Activated CD8-positive, alpha-beta T cell treated with anti-CD3 and anti-CD28 coated beads for 36 hours (primary cell): ENCODE measurements at regions not wholly inside any gene's neighbourhood (a gene's known extent, or its start where the extent isn't known, plus 50 kb on each side); places are given as distances from the start of the nearest gene placed in this dataset.

ENCODE experiments used
- ATAC-seq: fragments of 200-7000 bp; cut with Tn5 transposase; one replicate; pipeline ENCODE4 v1.10.0; 2021; ENCODE audit warnings: mild to moderate bottlenecking, moderate library complexity
- CTCF ChIA-PET: fragments of 350-600 bp; sonication (Branson Sonifier 250); formaldehyde crosslinking; loops from one replicate; lab custom pipeline; 2021; ENCODE audit warnings: antibody characterized with exemption; lab: Charles Lee
- POLR2A ChIA-PET: fragments of 350-600 bp; sonication (Branson Sonifier 250); formaldehyde crosslinking; loops from one replicate; lab custom pipeline; 2021; ENCODE audit warnings: antibody characterized with exemption; lab: Charles Lee
- DNase-seq: peaks from one replicate; pipeline ENCODE4 v3.0.0-alpha.2; 2020
- H3K27ac Mint-ChIP-seq: one replicate; pipeline ENCODE4 v1.8.0; 2021; ENCODE audit warnings: mild to moderate bottlenecking, mixed read lengths
- H3K27me3 Mint-ChIP-seq: one replicate; pipeline ENCODE4 v1.8.0; 2021; ENCODE audit warnings: mixed read lengths
- H3K36me3 Mint-ChIP-seq: one replicate; pipeline ENCODE4 v1.8.0; 2021; ENCODE audit warnings: low read depth, mixed read lengths
- H3K4me1 Mint-ChIP-seq: one replicate; pipeline ENCODE4 v1.8.0; 2021; ENCODE audit warnings: low read depth, mixed read lengths
- H3K4me3 Mint-ChIP-seq: one replicate; pipeline ENCODE4 v1.8.0; 2021; ENCODE audit warnings: mild to moderate bottlenecking, moderate library complexity, mixed read lengths
- H3K9me3 Mint-ChIP-seq: one replicate; pipeline ENCODE4 v1.8.0; 2021; ENCODE audit warnings: mixed read lengths
- intact Hi-C: fragments of 100-400 bp; cut with micrococcal nuclease; formaldehyde crosslinking; loops from one replicate; pipeline ENCODE4 v1.10.0; 2022
- TF ChIP-seq, protein P1 (sequence below): fragments of 200-600 bp; IDR thresholded peaks from one replicate; pipeline ENCODE4 v1.8.0; 2022; ENCODE audit warnings: antibody characterized with exemption, mild to moderate bottlenecking

DNA sequence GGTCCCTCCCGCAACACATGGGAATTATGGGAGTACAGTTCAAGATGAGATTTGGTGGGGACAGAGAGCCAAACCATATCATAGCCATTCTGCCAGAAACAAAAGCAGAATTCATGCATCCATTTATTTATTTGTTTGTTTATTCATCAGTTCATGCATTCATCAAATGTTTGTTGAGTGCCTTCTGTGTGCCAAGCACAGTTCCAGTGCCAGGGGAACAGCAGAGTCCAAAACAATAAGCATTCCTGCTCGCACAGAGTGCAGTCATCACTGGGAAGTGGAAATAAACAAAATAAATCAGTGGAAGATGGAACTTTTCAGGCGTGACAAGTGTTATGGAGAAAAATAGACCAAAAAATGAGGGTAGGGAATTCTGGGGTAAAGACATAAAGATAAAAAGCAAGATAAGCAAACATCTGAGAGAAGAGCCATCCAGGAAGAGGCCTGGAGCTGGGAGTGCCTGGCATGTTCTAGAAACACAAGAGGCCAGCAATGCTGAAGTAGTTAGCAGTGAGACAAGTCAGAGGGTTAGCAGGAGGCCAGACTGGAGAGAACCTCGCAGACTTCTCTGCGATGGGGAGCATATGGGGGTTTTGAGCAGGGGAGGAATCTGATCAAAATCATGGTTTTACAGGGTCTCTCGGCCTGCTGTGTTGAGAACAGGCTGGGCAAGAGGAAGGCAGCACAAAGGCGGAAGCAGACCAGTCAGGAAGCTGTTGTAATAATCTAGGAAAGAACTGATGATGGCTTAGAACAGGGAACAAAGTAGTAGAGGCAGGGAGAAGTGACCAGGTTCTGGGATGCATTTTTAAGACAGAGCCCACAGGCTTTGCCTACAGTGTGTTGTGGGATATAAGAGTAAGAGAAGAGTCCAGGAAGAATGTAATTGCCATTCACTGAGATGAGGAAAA, 113.2 kb downstream of the GLUL start:
- TF ChIP-seq, protein P1, sequence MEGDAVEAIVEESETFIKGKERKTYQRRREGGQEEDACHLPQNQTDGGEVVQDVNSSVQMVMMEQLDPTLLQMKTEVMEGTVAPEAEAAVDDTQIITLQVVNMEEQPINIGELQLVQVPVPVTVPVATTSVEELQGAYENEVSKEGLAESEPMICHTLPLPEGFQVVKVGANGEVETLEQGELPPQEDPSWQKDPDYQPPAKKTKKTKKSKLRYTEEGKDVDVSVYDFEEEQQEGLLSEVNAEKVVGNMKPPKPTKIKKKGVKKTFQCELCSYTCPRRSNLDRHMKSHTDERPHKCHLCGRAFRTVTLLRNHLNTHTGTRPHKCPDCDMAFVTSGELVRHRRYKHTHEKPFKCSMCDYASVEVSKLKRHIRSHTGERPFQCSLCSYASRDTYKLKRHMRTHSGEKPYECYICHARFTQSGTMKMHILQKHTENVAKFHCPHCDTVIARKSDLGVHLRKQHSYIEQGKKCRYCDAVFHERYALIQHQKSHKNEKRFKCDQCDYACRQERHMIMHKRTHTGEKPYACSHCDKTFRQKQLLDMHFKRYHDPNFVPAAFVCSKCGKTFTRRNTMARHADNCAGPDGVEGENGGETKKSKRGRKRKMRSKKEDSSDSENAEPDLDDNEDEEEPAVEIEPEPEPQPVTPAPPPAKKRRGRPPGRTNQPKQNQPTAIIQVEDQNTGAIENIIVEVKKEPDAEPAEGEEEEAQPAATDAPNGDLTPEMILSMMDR, result no peak
- intact Hi-C loops, result no loop called here
- H3K4me3 Mint-ChIP-seq, result no peak overlapping the region
- CTCF ChIA-PET, result no interaction called here
- H3K4me1 Mint-ChIP-seq, result no peaks in the 10 kb centered on the region
- no peak for DNase-seq
- H3K27ac Mint-ChIP-seq, result no peak overlapping the region
- no peaks in the 10 kb centered on the region for H3K36me3 Mint-ChIP-seq
- ATAC-seq, result no peak
- no peaks in the 10 kb centered on the region for H3K27me3 Mint-ChIP-seq
- POLR2A ChIA-PET, result no interaction called here
- no peaks in the 10 kb centered on the region for H3K9me3 Mint-ChIP-seq

DNA sequence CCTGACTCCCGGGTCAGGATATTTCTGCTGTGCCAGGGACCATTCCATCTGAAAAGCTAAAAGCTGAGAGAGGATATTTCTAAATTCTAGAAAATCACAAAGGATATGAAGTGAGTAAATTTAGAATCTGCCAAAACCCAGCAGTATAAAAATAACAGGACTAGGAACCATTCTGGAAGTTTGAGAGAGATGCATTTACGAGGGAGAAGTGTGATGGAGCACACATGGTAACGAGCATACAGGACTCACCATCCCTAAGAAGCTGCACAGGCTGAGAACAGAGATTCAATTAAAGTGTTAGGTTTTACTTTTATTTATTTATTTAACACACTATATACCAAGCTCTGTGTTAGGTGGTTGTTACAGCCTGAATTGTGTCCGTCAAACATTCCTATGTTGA, 116.3 kb downstream of the GLUL start:
- TF ChIP-seq, protein P1, result no peak

DNA sequence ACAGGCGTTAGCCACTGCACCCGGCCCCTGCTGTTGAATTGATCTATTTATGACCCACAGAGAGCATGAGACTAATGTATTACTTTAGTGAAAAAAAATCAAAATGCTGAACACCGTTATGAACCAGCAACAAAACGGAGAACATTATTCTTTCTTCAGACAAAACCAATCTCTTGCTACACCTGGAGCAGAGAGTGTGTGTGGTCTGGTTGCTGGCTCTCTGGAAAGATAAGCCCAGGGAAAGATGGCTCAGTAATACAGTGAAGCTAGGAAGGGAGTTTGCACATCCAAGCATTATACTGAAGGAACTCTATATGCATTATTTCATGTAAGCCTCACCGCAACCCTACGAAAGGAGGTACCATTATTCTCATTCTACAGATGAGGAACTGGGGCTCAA, 117.0 kb downstream of the GLUL start:
- Mint-ChIP-seq H3K9me3 (no peaks in the 10 kb centered on the region), H3K4me1 (peaks cover 4% of the 10 kb centered on the region), H3K27ac (no peak overlapping the region), H3K36me3 (no peaks in the 10 kb centered on the region), H3K27me3 (no peaks in the 10 kb centered on the region), H3K4me3 (no peak overlapping the region)
- ATAC-seq, result no peak
- DNase-seq, result no peak
- CTCF ChIA-PET, result no interaction called here
- POLR2A ChIA-PET, result no interaction called here
- intact Hi-C loops, result no loop called here
- TF ChIP-seq, protein P1, result no peak

More for the DNA sequence above, 116.3 kb downstream of the GLUL start:
- no peaks in the 10 kb centered on the region for H3K27me3 Mint-ChIP-seq
- H3K4me3 Mint-ChIP-seq, result no peak overlapping the region
- no peaks in the 10 kb centered on the region for H3K9me3 Mint-ChIP-seq
- intact Hi-C loops, result no loop called here
- ATAC-seq (no peak), DNase-seq (no peak)
- peaks cover 4% of the 10 kb centered on the region for H3K4me1 Mint-ChIP-seq
- ChIA-PET CTCF (interaction anchor here (1.0 kb wide), 1 partner anchor 132 kb away, joined by 4 read pairs; no protein-coding TSS in a partner anchor), POLR2A (no interaction called here)
- H3K27ac Mint-ChIP-seq, result no peak overlapping the region
- no peaks in the 10 kb centered on the region for H3K36me3 Mint-ChIP-seq

DNA sequence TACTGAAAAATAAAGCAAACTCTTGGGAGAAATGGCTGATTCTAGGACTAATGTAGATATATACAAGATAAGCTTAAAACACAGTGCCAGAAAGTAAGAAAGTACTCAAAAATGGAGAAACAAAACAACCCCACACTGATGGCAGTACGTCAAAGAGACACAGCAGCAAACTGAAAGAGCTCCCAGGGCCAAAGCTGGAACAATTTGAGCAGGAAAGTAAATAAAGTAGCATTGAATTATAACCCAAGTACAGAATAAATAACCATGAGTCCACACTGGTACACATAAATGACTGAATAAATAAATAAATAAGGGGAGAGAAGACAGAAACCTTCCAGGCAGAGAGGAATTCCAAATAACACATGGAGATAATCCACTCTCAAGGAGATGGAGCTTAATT, 120.9 kb downstream of the GLUL start:
- CTCF ChIA-PET, result interaction anchor here (1.3 kb wide), 1 partner anchor 126 kb away, joined by 3 read pairs; no protein-coding TSS in a partner anchor
- Mint-ChIP-seq H3K27me3 (no peaks in the 10 kb centered on the region), H3K4me1 (peaks cover 4% of the 10 kb centered on the region), H3K36me3 (no peaks in the 10 kb centered on the region), H3K4me3 (no peak overlapping the region), H3K27ac (no peak overlapping the region), H3K9me3 (no peaks in the 10 kb centered on the region)
- POLR2A ChIA-PET, result interaction anchor here (0.6 to 0.9 kb wide), 2 partner anchors 71 to 128 kb away, joined by 3 to 5 read pairs; no protein-coding TSS in a partner anchor
- TF ChIP-seq, protein P1, result no peak
- DNase-seq, result no peak
- intact Hi-C loops, result no loop called here
- ATAC-seq, result no peak

DNA sequence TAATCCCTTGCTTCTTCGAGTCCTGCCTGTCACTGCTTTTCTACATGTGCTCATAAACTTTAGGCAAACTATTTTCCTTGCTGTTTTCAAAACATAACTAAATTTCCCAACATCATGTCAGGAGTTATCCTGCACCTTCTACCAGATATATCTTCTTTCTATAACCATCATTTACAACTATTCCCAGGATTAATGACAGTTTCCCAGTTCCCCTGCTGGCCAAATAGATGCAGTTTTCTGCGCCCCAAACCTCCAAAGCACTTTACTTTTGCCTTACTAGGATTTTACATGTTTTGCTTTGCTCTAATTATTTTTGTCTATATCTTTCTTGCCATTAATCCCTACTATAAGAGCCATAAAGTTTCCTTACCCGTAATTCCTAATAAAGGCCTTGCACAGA, 122.5 kb downstream of the GLUL start:
- POLR2A ChIA-PET, result no interaction called here
- Mint-ChIP-seq H3K4me3 (no peak overlapping the region), H3K9me3 (no peaks in the 10 kb centered on the region), H3K27me3 (no peaks in the 10 kb centered on the region), H3K27ac (no peak overlapping the region), H3K36me3 (no peaks in the 10 kb centered on the region), H3K4me1 (peaks cover 4% of the 10 kb centered on the region)
- TF ChIP-seq, protein P1, result no peak
- DNase-seq (no peak), ATAC-seq (no peak)
- CTCF ChIA-PET, result no interaction called here
- intact Hi-C loops, result no loop called here
